ENCODE measurements at regions not wholly inside any gene's neighbourhood (a gene's known extent, or its start where the extent isn't known, plus 50 kb on each side); places are given as distances from the start of the nearest gene placed in this dataset.
"Not testable (repeated sequence)": the region's sequence is repeated elsewhere in the genome, so short reads cannot be mapped to it uniquely, and the experiment has no call there.

DNA sequence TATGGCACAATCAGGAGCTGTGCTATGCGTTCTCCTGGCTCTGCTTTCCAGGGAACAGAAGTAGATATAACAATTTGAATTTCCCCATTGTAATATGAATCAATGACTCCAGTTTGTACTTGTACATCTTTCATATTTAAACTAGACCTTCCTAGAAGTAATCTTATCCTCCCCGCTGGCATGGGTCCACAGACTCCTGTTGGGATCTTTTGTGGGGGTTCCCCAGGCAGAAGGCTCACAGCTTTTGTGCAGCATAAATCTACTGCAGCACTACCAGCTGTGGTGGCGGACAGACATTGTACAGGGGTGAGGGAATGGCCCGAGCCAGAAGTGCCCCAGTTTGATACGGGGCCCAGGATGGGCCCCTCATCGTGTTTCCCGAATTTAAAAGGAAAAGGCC lies 1042.1 kb downstream of the STPG2 start:
- not testable (repeated sequence) for H3K9ac ChIP-seq (ENCODE audit: low read depth, low read length); H3K36me3 ChIP-seq (ENCODE audit: control insufficient read depth, insufficient read depth, low read length); H3K4me1 ChIP-seq (ENCODE audit: control insufficient read depth, insufficient read depth, low read length); H3K4me3 ChIP-seq (ENCODE audit: low read depth, low read length); H3K9me3 ChIP-seq (ENCODE audit: control insufficient read depth, insufficient read depth, low read length); H3K27me3 ChIP-seq (ENCODE audit: control insufficient read depth, insufficient read depth, low read length)

DNA sequence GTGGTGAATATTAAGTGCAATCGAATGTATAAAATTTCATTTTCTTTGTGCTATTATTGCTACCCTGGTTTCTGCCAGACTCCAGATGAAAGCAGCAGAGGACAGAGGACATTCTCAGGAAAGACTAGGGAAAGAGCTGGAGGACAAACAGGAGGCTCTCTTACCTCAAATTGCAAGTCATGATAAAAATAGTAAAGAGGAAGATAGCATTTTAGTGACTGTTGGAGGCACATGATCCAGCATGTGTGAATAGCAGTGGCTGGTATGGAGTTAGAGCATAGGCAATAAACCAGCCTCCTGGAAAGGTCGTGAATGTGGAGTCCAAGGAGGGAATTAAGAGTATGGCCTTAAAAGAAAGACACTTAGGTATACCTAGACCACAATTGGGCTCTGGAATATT lies 1040.0 kb downstream of the STPG2 start:
- no peaks in the 10 kb centered on the region for H3K9me3 ChIP-seq (ENCODE audit: control insufficient read depth, insufficient read depth, low read length)
- H3K4me3 ChIP-seq (ENCODE audit: low read depth, low read length) = no peak overlapping the region
- H3K27me3 ChIP-seq (ENCODE audit: control insufficient read depth, insufficient read depth, low read length) = no peaks in the 10 kb centered on the region
- no peaks in the 10 kb centered on the region for H3K36me3 ChIP-seq (ENCODE audit: control insufficient read depth, insufficient read depth, low read length)
- H3K4me1 ChIP-seq (ENCODE audit: control insufficient read depth, insufficient read depth, low read length) = no peaks in the 10 kb centered on the region
- H3K9ac ChIP-seq (ENCODE audit: low read depth, low read length) = no peak overlapping the region

DNA sequence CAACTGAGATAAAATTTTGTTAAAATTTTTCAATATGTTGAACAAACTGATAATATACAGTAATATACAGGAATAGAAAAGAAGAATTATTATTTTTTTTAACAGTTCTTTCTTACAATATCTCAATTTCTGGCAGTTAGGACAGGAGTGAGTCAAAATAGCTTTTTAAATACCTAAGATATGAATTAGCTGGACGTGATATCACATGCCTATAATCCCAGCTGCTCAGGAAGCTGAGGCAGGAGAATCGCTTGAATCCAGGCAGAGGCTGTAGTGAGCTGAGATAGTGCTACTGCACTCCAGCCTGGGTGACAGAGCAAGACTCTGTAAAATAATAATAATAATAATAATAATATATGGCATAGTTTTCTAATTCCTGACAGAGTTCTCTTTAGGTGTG lies 1039.3 kb downstream of the STPG2 start:
- H3K9ac ChIP-seq (ENCODE audit: low read depth, low read length) = no peak overlapping the region
- no peaks in the 10 kb centered on the region for H3K36me3 ChIP-seq (ENCODE audit: control insufficient read depth, insufficient read depth, low read length)
- H3K9me3 ChIP-seq (ENCODE audit: control insufficient read depth, insufficient read depth, low read length) = no peaks in the 10 kb centered on the region
- H3K27me3 ChIP-seq (ENCODE audit: control insufficient read depth, insufficient read depth, low read length) = no peaks in the 10 kb centered on the region
- H3K4me1 ChIP-seq (ENCODE audit: control insufficient read depth, insufficient read depth, low read length) = no peaks in the 10 kb centered on the region
- H3K4me3 ChIP-seq (ENCODE audit: low read depth, low read length) = no peak overlapping the region

DNA sequence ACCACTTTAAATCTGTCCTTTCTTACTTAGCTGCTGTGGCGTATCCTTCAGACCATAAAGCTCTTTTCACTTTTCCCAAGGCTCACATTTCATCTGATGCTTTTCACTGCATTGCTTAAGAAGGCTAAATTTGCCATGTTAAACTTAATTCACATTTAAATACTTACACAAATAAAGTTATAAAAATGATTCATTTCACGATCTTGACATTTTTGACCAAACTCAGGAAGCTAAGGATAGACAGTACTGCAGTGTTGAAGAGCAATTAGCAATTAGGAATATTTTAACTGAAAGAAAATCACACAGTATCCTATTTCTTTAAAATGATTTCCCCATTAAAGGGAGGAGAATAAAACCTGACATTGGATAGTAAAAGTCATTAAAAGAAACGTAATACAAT lies 1038.6 kb downstream of the STPG2 start:
- no peaks in the 10 kb centered on the region for H3K9me3 ChIP-seq (ENCODE audit: control insufficient read depth, insufficient read depth, low read length)

DNA sequence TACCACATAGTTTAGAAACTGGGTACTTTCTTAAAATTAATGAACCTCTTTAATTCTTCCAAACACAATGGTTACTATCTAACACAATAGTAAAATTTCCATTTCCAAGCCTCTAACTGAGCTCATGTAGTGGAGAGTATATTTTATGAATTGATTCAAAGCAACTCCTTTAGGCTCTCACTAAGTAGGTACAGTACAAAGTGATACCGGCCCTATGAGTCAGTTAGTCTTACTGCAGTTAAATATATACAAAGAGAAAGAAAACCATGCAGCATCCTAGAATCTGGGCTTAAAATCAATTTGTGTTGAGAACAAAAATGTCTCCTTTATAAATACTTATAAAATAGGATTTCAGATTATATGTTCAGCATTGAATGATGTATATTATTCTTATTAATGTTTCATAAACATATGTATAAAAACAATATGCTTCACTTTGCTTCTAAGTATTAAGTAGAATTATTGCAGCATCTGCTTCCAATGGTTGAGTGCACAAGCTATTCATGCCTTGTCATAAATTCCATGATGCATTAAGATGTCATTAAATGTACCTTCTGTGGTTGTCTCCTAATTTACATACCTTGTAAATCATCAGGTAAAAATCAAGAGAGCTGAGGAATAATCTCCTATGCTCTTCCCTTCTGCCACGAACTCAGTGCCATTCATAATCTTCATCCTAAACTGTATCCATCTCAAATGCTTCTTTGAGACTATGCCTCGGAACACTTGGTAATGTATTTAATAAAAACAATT lies 1037.8 kb downstream of the STPG2 start:
- Histone ChIP-seq H3K36me3 (ENCODE audit: control insufficient read depth, insufficient read depth, low read length) (no peaks in the 10 kb centered on the region), H3K9ac (ENCODE audit: low read depth, low read length) (no peak overlapping the region), H3K4me1 (ENCODE audit: control insufficient read depth, insufficient read depth, low read length) (no peaks in the 10 kb centered on the region), H3K9me3 (ENCODE audit: control insufficient read depth, insufficient read depth, low read length) (no peaks in the 10 kb centered on the region), H3K27me3 (ENCODE audit: control insufficient read depth, insufficient read depth, low read length) (no peaks in the 10 kb centered on the region), H3K4me3 (ENCODE audit: low read depth, low read length) (no peak overlapping the region)

More for the DNA sequence above, 1038.6 kb downstream of the STPG2 start:
- Histone ChIP-seq H3K9ac (ENCODE audit: low read depth, low read length) (no peak overlapping the region), H3K4me3 (ENCODE audit: low read depth, low read length) (no peak overlapping the region), H3K4me1 (ENCODE audit: control insufficient read depth, insufficient read depth, low read length) (no peaks in the 10 kb centered on the region), H3K27me3 (ENCODE audit: control insufficient read depth, insufficient read depth, low read length) (no peaks in the 10 kb centered on the region), H3K36me3 (ENCODE audit: control insufficient read depth, insufficient read depth, low read length) (no peaks in the 10 kb centered on the region)

- no peak overlapping the region for H3K4me3 ChIP-seq (ENCODE audit: low read depth, low read length)
- H3K27me3 ChIP-seq (ENCODE audit: control insufficient read depth, insufficient read depth, low read length) = no peaks in the 10 kb centered on the region
- no peaks in the 10 kb centered on the region for H3K36me3 ChIP-seq (ENCODE audit: control insufficient read depth, insufficient read depth, low read length)
- no peaks in the 10 kb centered on the region for H3K4me1 ChIP-seq (ENCODE audit: control insufficient read depth, insufficient read depth, low read length)
- H3K9me3 ChIP-seq (ENCODE audit: control insufficient read depth, insufficient read depth, low read length) = no peaks in the 10 kb centered on the region
- no peak overlapping the region for H3K9ac ChIP-seq (ENCODE audit: low read depth, low read length)
Observed at GRCh38 chr4:97106161-97106560, 1037.1 kb downstream of the STPG2 start.

GRCh38 chr4:97110506-97110905 lies 1032.8 kb downstream of the STPG2 start:
- Histone ChIP-seq H3K27me3 (ENCODE audit: control insufficient read depth, insufficient read depth, low read length) (no peaks in the 10 kb centered on the region), H3K36me3 (ENCODE audit: control insufficient read depth, insufficient read depth, low read length) (no peaks in the 10 kb centered on the region), H3K9ac (ENCODE audit: low read depth, low read length) (no peak overlapping the region), H3K4me1 (ENCODE audit: control insufficient read depth, insufficient read depth, low read length) (no peaks in the 10 kb centered on the region), H3K4me3 (ENCODE audit: low read depth, low read length) (no peak overlapping the region), H3K9me3 (ENCODE audit: control insufficient read depth, insufficient read depth, low read length) (no peaks in the 10 kb centered on the region)

GRCh38 chr4:97116511-97116910 lies 1026.8 kb downstream of the STPG2 start:
- Histone ChIP-seq H3K4me1 (ENCODE audit: control insufficient read depth, insufficient read depth, low read length) (no peaks in the 10 kb centered on the region), H3K4me3 (ENCODE audit: low read depth, low read length) (no peak overlapping the region), H3K9me3 (ENCODE audit: control insufficient read depth, insufficient read depth, low read length) (peaks cover 5% of the 10 kb centered on the region), H3K36me3 (ENCODE audit: control insufficient read depth, insufficient read depth, low read length) (no peaks in the 10 kb centered on the region), H3K27me3 (ENCODE audit: control insufficient read depth, insufficient read depth, low read length) (no peaks in the 10 kb centered on the region), H3K9ac (ENCODE audit: low read depth, low read length) (no peak overlapping the region)

GRCh38 chr4:97121493-97121892 lies 1021.8 kb downstream of the STPG2 start:
- H3K4me1 ChIP-seq (ENCODE audit: control insufficient read depth, insufficient read depth, low read length) = no peaks in the 10 kb centered on the region
- no peaks in the 10 kb centered on the region for H3K36me3 ChIP-seq (ENCODE audit: control insufficient read depth, insufficient read depth, low read length)
- H3K4me3 ChIP-seq (ENCODE audit: low read depth, low read length) = no peak overlapping the region
- peaks cover 2% of the 10 kb centered on the region for H3K9me3 ChIP-seq (ENCODE audit: control insufficient read depth, insufficient read depth, low read length)
- H3K9ac ChIP-seq (ENCODE audit: low read depth, low read length) = no peak overlapping the region
- no peaks in the 10 kb centered on the region for H3K27me3 ChIP-seq (ENCODE audit: control insufficient read depth, insufficient read depth, low read length)

GRCh38 chr4:97123573-97123972 lies 1019.7 kb downstream of the STPG2 start:
- H3K27me3 ChIP-seq (ENCODE audit: control insufficient read depth, insufficient read depth, low read length) = no peaks in the 10 kb centered on the region
- no peaks in the 10 kb centered on the region for H3K9me3 ChIP-seq (ENCODE audit: control insufficient read depth, insufficient read depth, low read length)
- H3K9ac ChIP-seq (ENCODE audit: low read depth, low read length) = no peak overlapping the region
- H3K36me3 ChIP-seq (ENCODE audit: control insufficient read depth, insufficient read depth, low read length) = no peaks in the 10 kb centered on the region
- no peak overlapping the region for H3K4me3 ChIP-seq (ENCODE audit: low read depth, low read length)
- no peaks in the 10 kb centered on the region for H3K4me1 ChIP-seq (ENCODE audit: control insufficient read depth, insufficient read depth, low read length)

- Histone ChIP-seq H3K4me1 (ENCODE audit: control insufficient read depth, insufficient read depth, low read length) (no peaks in the 10 kb centered on the region), H3K4me3 (ENCODE audit: low read depth, low read length) (no peak overlapping the region), H3K9ac (ENCODE audit: low read depth, low read length) (no peak overlapping the region), H3K36me3 (ENCODE audit: control insufficient read depth, insufficient read depth, low read length) (no peaks in the 10 kb centered on the region), H3K9me3 (ENCODE audit: control insufficient read depth, insufficient read depth, low read length) (no peaks in the 10 kb centered on the region), H3K27me3 (ENCODE audit: control insufficient read depth, insufficient read depth, low read length) (no peaks in the 10 kb centered on the region)
Observed at GRCh38 chr4:97132435-97132834, 1010.8 kb downstream of the STPG2 start.

GRCh38 chr4:97134456-97134855 lies 1008.8 kb downstream of the STPG2 start:
- Histone ChIP-seq H3K36me3 (ENCODE audit: control insufficient read depth, insufficient read depth, low read length) (no peaks in the 10 kb centered on the region), H3K9ac (ENCODE audit: low read depth, low read length) (no peak overlapping the region), H3K27me3 (ENCODE audit: control insufficient read depth, insufficient read depth, low read length) (no peaks in the 10 kb centered on the region), H3K4me3 (ENCODE audit: low read depth, low read length) (no peak overlapping the region), H3K9me3 (ENCODE audit: control insufficient read depth, insufficient read depth, low read length) (peaks cover 3% of the 10 kb centered on the region), H3K4me1 (ENCODE audit: control insufficient read depth, insufficient read depth, low read length) (no peaks in the 10 kb centered on the region)
